ENCODE measurements at regions not wholly inside any gene's neighbourhood (a gene's known extent, or its start where the extent isn't known, plus 50 kb on each side); places are given as distances from the start of the nearest gene placed in this dataset.

DNA sequence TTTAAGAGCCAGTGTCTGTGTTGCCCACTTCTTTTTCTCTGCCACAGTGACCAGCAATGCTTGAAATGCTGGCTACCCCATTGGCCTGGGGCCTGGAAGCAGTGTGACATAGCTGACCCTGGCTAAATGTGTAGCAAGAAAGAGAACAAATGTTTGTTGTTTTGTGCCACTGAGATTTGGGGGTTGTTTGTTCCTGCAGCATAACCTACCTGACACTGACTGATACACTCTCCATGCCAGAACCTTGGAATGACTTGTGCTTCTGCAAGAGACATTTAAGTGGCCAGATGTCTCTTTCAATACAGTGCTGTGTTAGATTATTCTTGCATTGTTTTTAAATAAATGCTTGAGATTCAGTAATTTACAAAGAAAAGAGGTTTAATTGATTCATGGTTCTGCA is 411.5 kb downstream of the TYW1 start:
- BruUV-seq (replicated peaks), result no TSS peak
- no peak for DNase-seq (ENCODE audit: low spot score)
- TF ChIP-seq EZH2 (IDR thresholded peaks at IDR 0.05; ENCODE audit: borderline replicate concordance, low read depth, low read length, poor library complexity, severe bottlenecking), result no peak
- TF ChIP-seq, protein P1, sequence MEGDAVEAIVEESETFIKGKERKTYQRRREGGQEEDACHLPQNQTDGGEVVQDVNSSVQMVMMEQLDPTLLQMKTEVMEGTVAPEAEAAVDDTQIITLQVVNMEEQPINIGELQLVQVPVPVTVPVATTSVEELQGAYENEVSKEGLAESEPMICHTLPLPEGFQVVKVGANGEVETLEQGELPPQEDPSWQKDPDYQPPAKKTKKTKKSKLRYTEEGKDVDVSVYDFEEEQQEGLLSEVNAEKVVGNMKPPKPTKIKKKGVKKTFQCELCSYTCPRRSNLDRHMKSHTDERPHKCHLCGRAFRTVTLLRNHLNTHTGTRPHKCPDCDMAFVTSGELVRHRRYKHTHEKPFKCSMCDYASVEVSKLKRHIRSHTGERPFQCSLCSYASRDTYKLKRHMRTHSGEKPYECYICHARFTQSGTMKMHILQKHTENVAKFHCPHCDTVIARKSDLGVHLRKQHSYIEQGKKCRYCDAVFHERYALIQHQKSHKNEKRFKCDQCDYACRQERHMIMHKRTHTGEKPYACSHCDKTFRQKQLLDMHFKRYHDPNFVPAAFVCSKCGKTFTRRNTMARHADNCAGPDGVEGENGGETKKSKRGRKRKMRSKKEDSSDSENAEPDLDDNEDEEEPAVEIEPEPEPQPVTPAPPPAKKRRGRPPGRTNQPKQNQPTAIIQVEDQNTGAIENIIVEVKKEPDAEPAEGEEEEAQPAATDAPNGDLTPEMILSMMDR (conservative IDR thresholded peaks at IDR 0.05; ENCODE audit: low read depth, low read length), result no peak
- no peaks in the 10 kb centered on the region for H3K36me3 ChIP-seq (ENCODE audit: insufficient read depth, low read length, poor library complexity, severe bottlenecking)
- no peak overlapping the region for H3K4me3 ChIP-seq (ENCODE audit: low read depth, low read length, poor library complexity, severe bottlenecking)
- no peaks in the 10 kb centered on the region for H3K9me3 ChIP-seq (ENCODE audit: low read depth, low read length, poor library complexity, severe bottlenecking)
- H3K4me1 ChIP-seq (ENCODE audit: insufficient read depth, low read length, poor library complexity, severe bottlenecking), result no peaks in the 10 kb centered on the region
- no peak overlapping the region for H3K27ac ChIP-seq (ENCODE audit: low read depth, low read length, poor library complexity, severe bottlenecking)
- ChIA-PET POLR2A (ENCODE audit: low non-redundant PET) (no interaction called here), CTCF (no interaction called here)
- no peaks in the 10 kb centered on the region for H3K27me3 ChIP-seq (replicated peaks; ENCODE audit: insufficient read depth, low read depth, low read length, poor library complexity)
- intact Hi-C loops (cut with micrococcal nuclease; ENCODE audit: unreplicated experiment), result no loop called here

DNA sequence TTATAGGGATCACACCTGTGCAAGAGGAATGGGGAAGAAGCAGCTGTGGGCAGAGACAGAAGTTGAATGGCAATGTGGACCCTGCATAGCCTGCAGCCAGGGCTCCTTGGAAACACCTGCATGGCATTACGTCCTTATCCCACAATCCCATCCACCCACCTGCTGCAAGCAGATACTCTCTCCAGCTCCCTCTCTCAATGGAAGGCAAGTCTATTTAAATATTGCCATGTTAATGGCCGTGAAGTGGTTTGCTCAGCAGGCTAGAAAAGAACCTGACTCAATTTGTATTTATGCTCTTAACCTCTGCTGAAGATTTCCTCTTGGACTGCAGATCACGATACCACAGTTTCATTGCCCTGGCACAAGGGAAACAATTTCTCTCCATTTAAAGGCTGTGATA is 417.0 kb downstream of the TYW1 start:
- no peak overlapping the region for H3K4me3 ChIP-seq (ENCODE audit: low read depth, low read length, poor library complexity, severe bottlenecking)
- no peak overlapping the region for H3K27ac ChIP-seq (ENCODE audit: low read depth, low read length, poor library complexity, severe bottlenecking)
- no peak for DNase-seq (ENCODE audit: low spot score)
- intact Hi-C loops (cut with micrococcal nuclease; ENCODE audit: unreplicated experiment), result no loop called here
- no peaks in the 10 kb centered on the region for H3K9me3 ChIP-seq (ENCODE audit: low read depth, low read length, poor library complexity, severe bottlenecking)
- POLR2A ChIA-PET (ENCODE audit: low non-redundant PET), result no interaction called here
- no peaks in the 10 kb centered on the region for H3K27me3 ChIP-seq (replicated peaks; ENCODE audit: insufficient read depth, low read depth, low read length, poor library complexity)
- BruUV-seq (replicated peaks), result no TSS peak
- no peaks in the 10 kb centered on the region for H3K36me3 ChIP-seq (ENCODE audit: insufficient read depth, low read length, poor library complexity, severe bottlenecking)
- peaks cover 3% of the 10 kb centered on the region for H3K4me1 ChIP-seq (ENCODE audit: insufficient read depth, low read length, poor library complexity, severe bottlenecking)
- TF ChIP-seq, protein P1 (conservative IDR thresholded peaks at IDR 0.05; ENCODE audit: low read depth, low read length), result no peak
- TF ChIP-seq EZH2 (IDR thresholded peaks at IDR 0.05; ENCODE audit: borderline replicate concordance, low read depth, low read length, poor library complexity, severe bottlenecking), result no peak
- CTCF ChIA-PET, result no interaction called here

DNA sequence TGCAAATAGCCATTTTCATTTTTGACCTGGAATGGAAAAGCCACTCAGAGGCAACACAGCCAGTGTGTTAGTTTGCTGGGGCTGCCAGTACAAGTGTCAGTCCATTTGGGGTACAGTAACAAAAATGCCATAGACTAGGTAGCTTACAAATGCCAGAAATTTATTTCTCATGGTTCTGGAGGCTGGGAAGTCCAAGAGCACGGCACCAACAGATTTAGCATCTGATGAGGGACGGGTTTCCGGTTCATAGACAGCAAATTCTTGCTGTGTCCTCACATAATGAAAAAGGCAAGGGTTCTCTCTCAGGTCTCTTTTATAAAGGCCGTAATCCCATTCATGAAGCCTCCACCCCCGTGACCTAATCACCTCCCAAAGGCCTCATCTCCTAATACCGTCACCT is 418.2 kb downstream of the TYW1 start:
- Histone ChIP-seq H3K4me1 (ENCODE audit: insufficient read depth, low read length, poor library complexity, severe bottlenecking) (peaks cover 3% of the 10 kb centered on the region), H3K27me3 (replicated peaks; ENCODE audit: insufficient read depth, low read depth, low read length, poor library complexity) (no peaks in the 10 kb centered on the region), H3K9me3 (ENCODE audit: low read depth, low read length, poor library complexity, severe bottlenecking) (no peaks in the 10 kb centered on the region), H3K27ac (ENCODE audit: low read depth, low read length, poor library complexity, severe bottlenecking) (no peak overlapping the region), H3K36me3 (ENCODE audit: insufficient read depth, low read length, poor library complexity, severe bottlenecking) (no peaks in the 10 kb centered on the region), H3K4me3 (ENCODE audit: low read depth, low read length, poor library complexity, severe bottlenecking) (no peak overlapping the region)
- intact Hi-C loops (cut with micrococcal nuclease; ENCODE audit: unreplicated experiment), result no loop called here
- POLR2A ChIA-PET (ENCODE audit: low non-redundant PET), result no interaction called here
- no peak for TF ChIP-seq EZH2 (IDR thresholded peaks at IDR 0.05; ENCODE audit: borderline replicate concordance, low read depth, low read length, poor library complexity, severe bottlenecking)
- TF ChIP-seq, protein P1 (conservative IDR thresholded peaks at IDR 0.05; ENCODE audit: low read depth, low read length), result no peak
- BruUV-seq (replicated peaks), result no TSS peak
- CTCF ChIA-PET, result no interaction called here
- no peak for DNase-seq (ENCODE audit: low spot score)

Measured in A673 (cell line).